Activated CD4-positive, alpha-beta memory T cell treated with anti-CD3 and anti-CD28 coated beads for 36 hours (primary cell): ENCODE measurements at regions not wholly inside any gene's neighbourhood (a gene's known extent, or its start where the extent isn't known, plus 50 kb on each side); places are given as distances from the start of the nearest gene placed in this dataset.
A peak's percentile ranks its signal among the peaks of the same experiment; 100 is the strongest.
"Not testable (repeated sequence)": the region's sequence is repeated elsewhere in the genome, so short reads cannot be mapped to it uniquely, and the experiment has no call there.

Experiments used
- CTCF ChIA-PET: fragments of 350-600 bp; sonication (Branson Sonifier 250); formaldehyde crosslinking; loops from one replicate; lab custom pipeline; 2021; ENCODE audit warnings: antibody characterized with exemption, inconsistent platforms; lab: Charles Lee
- POLR2A ChIA-PET: fragments of 350-600 bp; sonication (Branson Sonifier 250); formaldehyde crosslinking; loops from one replicate; lab custom pipeline; 2021; ENCODE audit warnings: antibody characterized with exemption; lab: Charles Lee
- DNase-seq: peaks from one replicate; pipeline ENCODE4 v3.0.0-alpha.2; 2020
- H3K27ac Mint-ChIP-seq: one replicate; pipeline ENCODE4 v1.8.0; 2021; ENCODE audit warnings: mixed read lengths
- H3K27me3 Mint-ChIP-seq: one replicate; pipeline ENCODE4 v1.8.0; 2021; ENCODE audit warnings: mixed read lengths
- H3K36me3 Mint-ChIP-seq: one replicate; pipeline ENCODE4 v1.8.0; 2021; ENCODE audit warnings: mixed read lengths
- H3K4me1 Mint-ChIP-seq: one replicate; pipeline ENCODE4 v1.8.0; 2021; ENCODE audit warnings: low read depth, mixed read lengths
- H3K4me3 Mint-ChIP-seq: one replicate; pipeline ENCODE4 v1.8.0; 2021; ENCODE audit warnings: mild to moderate bottlenecking, mixed read lengths
- H3K9me3 Mint-ChIP-seq: one replicate; pipeline ENCODE4 v1.8.0; 2021; ENCODE audit warnings: mixed read lengths
- intact Hi-C: fragments of 100-400 bp; cut with micrococcal nuclease; formaldehyde crosslinking; loops from one replicate; pipeline ENCODE4 v1.15.1; 2023

- no peak overlapping the region for H3K27ac Mint-ChIP-seq
- no peaks in the 10 kb centered on the region for H3K27me3 Mint-ChIP-seq
- no peaks in the 10 kb centered on the region for H3K9me3 Mint-ChIP-seq
- POLR2A ChIA-PET, result no interaction called here
- H3K4me1 Mint-ChIP-seq, result no peaks in the 10 kb centered on the region
- no peaks in the 10 kb centered on the region for H3K36me3 Mint-ChIP-seq
- DNase-seq, result no peak
- CTCF ChIA-PET, result no interaction called here
- intact Hi-C loops, result no loop called here
- no peak overlapping the region for H3K4me3 Mint-ChIP-seq
Measured at GRCh38 chr3:109683746-109684145, 346.4 kb upstream of the DPPA4 start.

- Mint-ChIP-seq H3K36me3 (no peaks in the 10 kb centered on the region), H3K4me1 (no peaks in the 10 kb centered on the region), H3K9me3 (peaks cover 5% of the 10 kb centered on the region), H3K4me3 (no peak overlapping the region), H3K27ac (no peak overlapping the region), H3K27me3 (no peaks in the 10 kb centered on the region)
- ChIA-PET CTCF (interaction anchor here (0.9 kb wide), 1 partner anchor 629 kb away, joined by 3 read pairs; no protein-coding TSS in a partner anchor), POLR2A (no interaction called here)
- DNase-seq, result no peak
- intact Hi-C loops, result no loop called here
Measured at GRCh38 chr3:109685084-109686079, 348.0 kb upstream of the DPPA4 start.

GRCh38 chr3:109687626-109688025 is 350.3 kb upstream of the DPPA4 start:
- intact Hi-C loops, result no loop called here
- Mint-ChIP-seq H3K36me3 (no peaks in the 10 kb centered on the region), H3K27me3 (no peaks in the 10 kb centered on the region), H3K27ac (no peak overlapping the region), H3K4me1 (no peaks in the 10 kb centered on the region), H3K4me3 (no peak overlapping the region), H3K9me3 (peaks cover 8% of the 10 kb centered on the region)
- DNase-seq, result no peak
- ChIA-PET CTCF (no interaction called here), POLR2A (no interaction called here)

- Mint-ChIP-seq H3K27ac (no peak overlapping the region), H3K4me3 (no peak overlapping the region), H3K27me3 (peaks cover 7% of the 10 kb centered on the region), H3K36me3 (peaks cover 3% of the 10 kb centered on the region), H3K4me1 (peaks cover 2% of the 10 kb centered on the region), H3K9me3 (peaks cover 15% of the 10 kb centered on the region)
- ChIA-PET CTCF (no interaction called here), POLR2A (no interaction called here)
- no peak for DNase-seq
- intact Hi-C loops, result no loop called here
Measured at GRCh38 chr3:109696932-109697331, 359.6 kb upstream of the DPPA4 start.

- Mint-ChIP-seq H3K27me3 (peaks cover 7% of the 10 kb centered on the region), H3K27ac (no peak overlapping the region), H3K4me1 (peaks cover 9% of the 10 kb centered on the region), H3K9me3 (no peaks in the 10 kb centered on the region), H3K36me3 (peaks cover 3% of the 10 kb centered on the region), H3K4me3 (no peak overlapping the region)
- intact Hi-C loops, result no loop called here
- POLR2A ChIA-PET, result no interaction called here
- peak; percentile 44 for DNase-seq
- CTCF ChIA-PET, result no interaction called here
Measured at GRCh38 chr3:109702252-109702651, 364.9 kb upstream of the DPPA4 start.

DNA sequence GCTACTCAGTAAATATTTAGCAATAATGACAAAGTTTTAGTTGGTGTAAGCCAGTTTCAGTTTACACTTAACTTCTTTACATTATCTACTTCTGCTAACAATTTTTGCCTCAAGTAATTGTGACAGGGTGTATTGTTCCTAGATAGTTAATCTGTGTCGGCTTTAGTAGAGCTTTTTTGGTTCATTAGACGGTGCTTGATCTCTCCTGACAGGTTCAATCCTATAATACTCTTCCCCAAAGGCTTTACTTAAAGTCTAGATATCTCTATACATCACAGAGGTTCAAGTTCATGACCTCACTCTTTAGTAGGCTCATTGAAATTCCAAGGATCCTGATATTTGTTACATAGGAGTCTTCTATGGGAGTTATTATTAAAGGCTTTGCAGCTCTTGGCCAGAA is 365.6 kb upstream of the DPPA4 start:
- POLR2A ChIA-PET, result no interaction called here
- Mint-ChIP-seq H3K36me3 (peaks cover 3% of the 10 kb centered on the region), H3K9me3 (no peaks in the 10 kb centered on the region), H3K4me1 (peaks cover 9% of the 10 kb centered on the region), H3K27ac (no peak overlapping the region), H3K27me3 (peaks cover 5% of the 10 kb centered on the region), H3K4me3 (no peak overlapping the region)
- intact Hi-C loops, result no loop called here
- CTCF ChIA-PET, result no interaction called here
- DNase-seq, result no peak

GRCh38 chr3:109705133-109705532 is 367.8 kb upstream of the DPPA4 start:
- DNase-seq, H3K9me3 Mint-ChIP-seq, H3K36me3 Mint-ChIP-seq, H3K27ac Mint-ChIP-seq, intact Hi-C loops, CTCF ChIA-PET, POLR2A ChIA-PET, H3K4me1 Mint-ChIP-seq, H3K4me3 Mint-ChIP-seq, H3K27me3 Mint-ChIP-seq: not testable (repeated sequence)

DNA sequence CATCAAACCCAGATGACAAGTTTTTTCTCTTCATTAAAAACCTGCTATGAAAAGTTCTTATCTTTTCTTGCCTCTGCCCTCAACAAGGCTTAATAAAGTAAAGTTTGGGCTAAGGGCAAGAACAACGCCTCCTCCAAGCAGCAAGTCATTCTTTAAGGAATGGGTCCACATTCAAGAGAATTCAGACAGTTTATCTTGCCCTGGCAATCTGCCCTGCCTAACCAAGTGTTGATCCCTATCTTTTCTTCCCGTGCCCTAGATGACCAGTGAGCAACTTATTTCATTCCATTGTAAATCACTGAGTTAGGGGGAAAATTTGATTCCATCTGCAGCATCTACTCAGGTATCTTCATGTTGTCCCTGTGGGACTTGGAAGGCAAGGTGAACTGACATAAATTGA is 370.3 kb upstream of the DPPA4 start:
- ChIA-PET POLR2A (no interaction called here), CTCF (no interaction called here)
- Mint-ChIP-seq H3K27ac (no peak overlapping the region), H3K4me1 (peaks cover 1% of the 10 kb centered on the region), H3K4me3 (no peak overlapping the region), H3K9me3 (peaks cover 3% of the 10 kb centered on the region), H3K27me3 (peaks cover 1% of the 10 kb centered on the region), H3K36me3 (no peaks in the 10 kb centered on the region)
- DNase-seq, result no peak
- intact Hi-C loops, result no loop called here

DNA sequence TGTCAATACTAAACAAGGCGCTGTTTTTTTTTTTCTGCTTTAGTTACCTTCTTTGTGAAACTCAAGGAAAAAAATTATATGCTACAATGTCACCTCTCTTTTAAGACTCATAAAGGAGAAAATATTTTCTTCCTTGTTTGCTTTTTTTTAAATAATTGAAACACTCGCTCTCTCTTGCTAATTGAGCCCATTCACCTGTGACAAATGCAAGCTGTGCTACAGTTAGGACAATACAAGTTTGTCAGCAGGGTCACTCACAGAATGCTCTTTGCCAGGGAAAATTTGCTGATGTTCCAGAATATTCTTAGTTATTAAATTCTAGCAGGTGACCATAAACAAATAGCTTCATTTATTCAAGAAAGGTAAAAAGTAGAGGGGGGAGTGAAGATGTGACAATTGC is 375.9 kb upstream of the DPPA4 start:
- Mint-ChIP-seq H3K9me3 (peaks cover 3% of the 10 kb centered on the region), H3K27me3 (peaks cover 8% of the 10 kb centered on the region), H3K36me3 (no peaks in the 10 kb centered on the region), H3K27ac (no peak overlapping the region), H3K4me3 (no peak overlapping the region), H3K4me1 (no peaks in the 10 kb centered on the region)
- no peak for DNase-seq
- intact Hi-C loops, result no loop called here
- ChIA-PET CTCF (no interaction called here), POLR2A (no interaction called here)

DNA sequence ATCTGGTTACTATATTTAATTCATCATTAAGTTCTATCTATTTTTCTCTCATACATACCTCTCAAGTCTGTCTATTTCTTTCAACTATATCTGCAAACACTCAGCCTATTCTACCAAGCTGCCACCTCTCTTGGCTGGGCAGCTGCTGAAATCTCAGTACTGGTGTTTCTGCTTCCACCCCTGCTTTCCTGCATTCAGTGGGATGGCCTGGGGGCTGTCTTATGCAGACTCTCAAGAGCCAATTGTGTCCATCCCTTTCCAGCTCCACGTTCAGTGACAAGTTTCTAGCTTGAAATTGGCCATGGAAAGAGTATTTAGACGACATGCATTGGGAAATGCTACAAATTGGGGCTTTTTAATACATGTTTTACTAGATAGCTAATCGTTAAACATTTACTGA is 378.4 kb upstream of the DPPA4 start:
- peaks cover 9% of the 10 kb centered on the region for H3K27me3 Mint-ChIP-seq
- H3K9me3 Mint-ChIP-seq, result peaks cover 2% of the 10 kb centered on the region
- intact Hi-C loops, result no loop called here
- ChIA-PET POLR2A (no interaction called here), CTCF (no interaction called here)
- H3K4me3 Mint-ChIP-seq, result no peak overlapping the region
- H3K27ac Mint-ChIP-seq, result no peak overlapping the region
- H3K36me3 Mint-ChIP-seq, result no peaks in the 10 kb centered on the region
- no peak for DNase-seq
- no peaks in the 10 kb centered on the region for H3K4me1 Mint-ChIP-seq

DNA sequence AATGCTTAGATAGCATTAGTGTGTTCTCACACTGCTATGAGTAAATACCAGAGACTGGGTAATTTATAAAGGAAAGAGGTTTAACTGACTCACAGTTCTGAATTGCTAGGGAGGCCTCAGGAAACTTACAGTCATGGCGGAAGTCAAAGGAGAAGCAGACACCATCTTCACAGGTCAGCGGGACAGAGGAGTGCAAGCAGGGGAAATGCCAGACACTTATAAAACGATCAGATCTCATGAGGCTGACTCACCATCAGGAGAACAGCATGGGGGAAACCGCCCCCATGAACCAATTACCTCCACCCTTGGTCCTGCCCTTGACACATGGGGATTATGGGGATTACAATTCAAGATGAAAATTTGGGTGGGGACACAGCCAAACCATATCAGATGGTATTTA is 381.5 kb upstream of the DPPA4 start:
- intact Hi-C loops, result no loop called here
- H3K4me1 Mint-ChIP-seq, result no peaks in the 10 kb centered on the region
- no peaks in the 10 kb centered on the region for H3K9me3 Mint-ChIP-seq
- no peaks in the 10 kb centered on the region for H3K36me3 Mint-ChIP-seq
- POLR2A ChIA-PET, result no interaction called here
- DNase-seq, result no peak
- H3K27me3 Mint-ChIP-seq, result peaks cover 8% of the 10 kb centered on the region
- no peak overlapping the region for H3K27ac Mint-ChIP-seq
- CTCF ChIA-PET, result no interaction called here
- H3K4me3 Mint-ChIP-seq, result no peak overlapping the region

DNA sequence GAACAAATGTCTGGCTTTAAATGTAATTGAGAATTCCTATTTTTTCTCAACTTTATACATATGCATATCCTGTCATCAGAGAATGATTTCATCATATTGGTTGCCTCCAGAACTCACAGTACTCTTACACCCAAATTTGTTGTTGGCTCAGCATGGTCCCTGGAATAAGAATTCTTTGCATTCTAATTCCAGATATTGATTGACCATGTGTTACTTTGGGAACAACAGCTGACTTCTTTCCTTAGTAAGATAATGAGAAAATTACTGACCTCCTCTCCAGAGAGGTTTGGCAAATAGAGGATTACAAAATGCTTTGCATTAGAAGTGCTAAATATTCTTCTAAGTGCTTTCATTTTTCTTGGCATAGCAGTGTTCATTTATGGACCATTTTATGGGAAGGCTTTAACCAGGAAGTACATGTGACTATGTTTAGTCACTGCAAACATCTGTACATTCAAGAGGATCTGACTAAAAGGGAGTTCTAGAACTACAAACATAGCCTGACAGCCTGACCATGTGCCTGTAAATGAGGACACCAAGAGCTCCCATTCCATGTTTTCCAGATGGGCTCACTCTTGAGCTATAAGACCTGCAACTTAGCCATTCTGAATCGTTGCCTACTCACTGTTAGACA is 391.6 kb upstream of the DPPA4 start:
- H3K27me3 Mint-ChIP-seq, result no peaks in the 10 kb centered on the region
- H3K4me1 Mint-ChIP-seq, result peaks cover 6% of the 10 kb centered on the region
- intact Hi-C loops, result no loop called here
- ChIA-PET CTCF (interaction anchor here (0.8 to 1.5 kb wide), 2 partner anchors 20 to 586 kb away, joined by 3 to 5 read pairs; no protein-coding TSS in a partner anchor), POLR2A (no interaction called here)
- no peaks in the 10 kb centered on the region for H3K36me3 Mint-ChIP-seq
- no peak for DNase-seq
- H3K4me3 Mint-ChIP-seq, result no peak overlapping the region
- no peak overlapping the region for H3K27ac Mint-ChIP-seq
- H3K9me3 Mint-ChIP-seq, result peaks cover 2% of the 10 kb centered on the region
